ENCODE measurements at regions not wholly inside any gene's neighbourhood (a gene's known extent, or its start where the extent isn't known, plus 50 kb on each side); places are given as distances from the start of the nearest gene placed in this dataset.
A peak's percentile ranks its signal among the peaks of the same experiment; 100 is the strongest.

DNA sequence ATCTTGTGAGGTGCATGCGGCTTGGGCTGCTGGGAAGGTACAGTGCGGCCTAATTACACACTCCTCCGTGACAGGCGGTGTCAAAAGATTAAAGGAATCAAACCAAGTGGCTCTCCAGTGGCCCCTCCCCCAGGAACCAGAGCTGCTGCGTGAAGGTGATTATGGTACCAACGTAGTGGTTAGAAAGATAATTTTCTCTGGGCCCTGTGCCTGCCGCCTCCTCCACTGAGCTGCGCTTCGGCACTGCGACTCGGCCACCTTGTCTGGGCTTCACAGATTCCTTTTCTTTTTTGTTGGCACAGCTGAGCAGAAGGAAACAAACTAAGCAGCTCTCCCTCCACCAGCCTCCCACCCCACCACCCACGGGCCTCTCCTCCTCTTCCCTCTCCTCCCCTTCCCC lies 113.2 kb upstream of the SDK2 start:
- peak; percentile 92 for DNase-seq

DNA sequence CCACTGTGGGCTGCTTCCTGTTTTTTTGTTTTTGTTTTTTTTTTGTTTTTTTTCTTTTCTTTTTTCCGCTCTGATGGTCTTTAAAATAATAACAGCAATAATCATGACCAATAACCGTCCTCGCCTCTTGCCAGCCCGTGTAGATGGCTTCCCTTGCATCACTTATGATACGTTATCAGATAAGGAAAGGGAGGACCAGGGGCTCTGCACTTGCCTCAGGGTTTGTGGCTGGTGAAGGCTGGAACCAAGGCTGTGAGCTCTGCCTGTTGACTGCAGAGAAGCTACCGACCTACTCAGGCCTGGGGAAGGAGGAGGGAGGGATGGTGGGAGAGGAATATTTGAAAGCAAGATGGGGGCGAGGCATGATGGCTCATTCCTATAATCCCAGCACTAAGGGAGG lies 114.0 kb upstream of the SDK2 start:
- DNase-seq: no peak

DNA sequence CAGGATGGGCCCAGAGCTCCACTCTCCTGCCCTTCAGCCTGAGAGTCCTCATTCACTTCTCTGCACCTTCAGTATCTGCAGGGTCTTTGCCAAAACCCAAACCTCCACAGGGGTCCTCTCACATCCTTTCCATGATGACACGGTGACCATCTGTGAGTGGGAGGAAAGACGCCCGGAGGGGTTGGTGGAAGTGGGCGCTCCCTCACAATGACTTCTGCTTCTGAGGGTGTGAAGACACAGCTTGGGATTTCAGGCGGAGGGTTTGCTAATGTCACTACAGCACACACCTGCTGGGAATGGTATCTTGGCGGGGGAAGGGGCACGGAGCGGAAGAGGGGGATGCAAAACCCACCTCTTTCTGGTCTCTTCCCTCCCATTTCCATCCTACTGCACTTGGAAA lies 115.1 kb upstream of the SDK2 start:
- no peak for DNase-seq

DNA sequence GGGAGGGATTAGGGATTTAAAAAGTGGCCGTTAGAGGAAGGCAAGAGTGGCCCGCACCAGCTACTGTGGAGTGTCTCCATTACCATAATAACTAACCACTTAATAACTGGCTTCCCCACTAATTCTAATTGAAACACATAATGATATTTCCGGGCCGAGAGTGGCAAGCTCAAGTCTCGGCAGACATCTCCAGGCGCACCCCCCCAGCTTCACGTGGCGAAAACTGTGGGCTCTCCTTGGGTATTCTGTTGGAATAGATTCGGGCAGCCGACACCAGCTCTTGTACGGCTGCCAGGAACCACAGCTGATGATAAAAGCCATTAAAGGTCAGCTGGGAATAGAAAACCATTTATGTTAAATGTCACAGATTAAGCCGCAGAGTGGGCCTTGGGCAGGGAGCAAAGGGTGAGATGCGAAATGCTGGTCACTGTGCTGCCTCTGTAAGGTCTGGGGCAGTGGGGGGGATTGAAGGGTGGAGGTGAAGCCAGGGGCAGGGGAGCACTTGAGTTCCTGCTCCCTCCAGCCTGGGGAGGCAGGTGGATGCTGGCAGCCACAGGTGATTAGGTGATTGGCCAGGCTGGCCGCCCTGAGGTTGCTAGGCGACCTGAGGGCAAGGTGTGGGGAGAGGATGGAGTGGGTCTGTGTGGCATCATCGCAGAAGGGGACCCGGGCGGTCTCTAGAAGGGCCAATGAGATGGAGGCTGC lies 115.6 kb upstream of the SDK2 start:
- DNase-seq: peak; percentile 81

DNA sequence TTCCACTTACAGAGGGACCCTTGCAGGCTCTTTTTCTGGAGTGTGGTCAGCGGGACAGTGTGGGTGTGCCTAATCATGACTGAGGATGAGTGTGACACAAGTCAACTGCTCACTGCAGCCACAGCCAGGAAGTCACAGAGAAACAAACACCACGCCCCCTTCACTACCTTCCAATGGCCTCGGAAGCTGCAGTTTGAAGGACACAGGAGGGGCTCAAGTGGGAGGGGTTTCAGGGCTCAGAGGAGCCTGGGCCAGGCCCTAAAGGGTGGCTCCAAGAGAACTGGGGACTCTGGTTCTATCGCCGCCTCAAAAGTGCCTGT lies 116.2 kb upstream of the SDK2 start:
- no peak for DNase-seq

DNA sequence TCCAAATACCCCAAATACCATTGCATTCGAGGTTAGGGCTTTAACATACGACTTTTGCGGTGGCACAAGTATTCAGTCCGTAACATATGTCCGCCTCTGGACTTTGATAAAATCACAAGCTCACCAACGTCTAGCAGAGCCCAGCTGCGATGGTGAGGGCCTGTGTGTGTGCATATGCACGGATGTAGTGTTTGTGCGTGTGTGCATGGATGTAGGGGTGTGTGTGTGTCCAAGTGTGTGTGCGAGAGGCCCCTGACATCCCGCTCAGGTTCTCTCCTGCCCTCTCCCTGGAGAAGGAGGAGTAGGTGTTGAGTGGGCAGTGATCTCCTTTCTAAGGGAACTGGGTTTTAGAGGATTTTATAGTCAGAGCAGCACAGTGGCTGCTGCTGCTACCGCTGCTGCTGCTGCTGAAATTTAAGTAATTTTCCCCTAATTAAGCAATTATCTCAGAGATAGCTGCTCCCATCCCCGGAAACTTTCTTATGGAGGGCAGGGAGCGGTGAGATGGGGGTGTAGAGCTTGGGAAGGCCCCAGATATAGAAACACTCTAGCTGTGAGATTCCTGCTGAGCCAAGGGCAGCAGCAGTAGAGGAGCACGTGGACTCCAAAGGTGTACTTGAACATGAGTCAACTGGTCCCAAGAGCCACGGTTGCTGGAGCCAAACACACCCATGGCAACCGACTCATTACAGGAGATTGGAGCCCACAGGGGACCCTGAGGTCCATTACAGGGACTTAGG lies 121.7 kb upstream of the SDK2 start:
- DNase-seq: peak; percentile 58

DNA sequence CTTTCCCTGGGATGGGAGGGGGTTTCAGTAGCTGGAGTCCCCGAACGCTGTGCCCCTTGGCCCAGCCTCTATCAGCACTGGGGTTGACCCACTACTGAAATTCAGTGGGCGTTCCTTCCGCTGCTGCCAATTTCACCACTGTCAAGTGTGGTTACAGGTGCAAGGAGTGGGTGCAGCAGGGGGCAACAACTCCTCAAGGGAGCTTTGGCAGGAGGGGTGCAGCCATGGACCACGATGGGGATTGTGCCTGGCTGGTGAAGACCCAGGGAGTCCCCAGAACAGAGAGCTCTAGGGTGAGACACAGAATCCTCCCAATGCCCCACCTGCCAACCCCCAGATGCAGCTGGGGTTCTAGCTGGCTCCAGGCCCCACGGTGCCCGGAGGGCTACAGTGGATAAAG lies 123.5 kb upstream of the SDK2 start:
- no peak for DNase-seq

DNA sequence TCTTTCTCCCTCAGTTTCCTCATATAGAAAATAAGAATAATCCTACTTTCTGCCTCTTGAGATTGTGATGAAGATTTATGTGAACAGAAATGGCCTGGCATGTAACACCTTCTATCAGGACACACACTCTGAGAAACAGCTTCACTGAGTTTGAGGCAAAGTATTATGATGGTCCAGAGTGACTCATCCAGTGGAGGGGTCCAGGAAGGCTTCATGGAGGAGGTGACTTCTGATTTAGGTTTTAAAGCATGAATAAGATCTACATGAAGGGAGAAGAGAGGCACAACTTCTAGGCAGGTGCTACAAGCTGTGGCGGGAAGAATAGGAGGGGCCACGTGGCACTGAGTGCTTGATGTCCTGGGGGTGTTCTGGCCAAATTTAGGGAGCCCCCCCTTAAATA lies 124.4 kb upstream of the SDK2 start:
- DNase-seq: no peak

DNA sequence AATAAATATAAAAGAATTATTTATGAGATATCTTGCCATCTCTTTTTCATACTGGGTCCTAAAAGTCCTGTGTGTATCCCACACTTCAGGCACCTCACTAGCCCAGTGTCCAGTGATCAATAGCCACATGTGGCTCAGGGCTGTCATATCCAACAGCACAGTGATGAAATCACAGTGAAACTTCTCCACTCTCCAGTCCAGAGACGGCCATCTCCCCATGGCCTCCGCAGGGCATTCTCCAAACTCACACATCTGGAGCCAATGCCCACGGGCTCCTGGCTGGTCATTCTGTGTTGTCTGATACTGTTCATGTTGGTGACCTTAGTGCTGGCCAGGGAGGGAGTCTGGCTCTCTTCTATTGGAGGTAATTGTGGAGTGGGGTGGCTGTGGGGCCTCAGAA lies 125.2 kb upstream of the SDK2 start:
- DNase-seq: no peak

DNA sequence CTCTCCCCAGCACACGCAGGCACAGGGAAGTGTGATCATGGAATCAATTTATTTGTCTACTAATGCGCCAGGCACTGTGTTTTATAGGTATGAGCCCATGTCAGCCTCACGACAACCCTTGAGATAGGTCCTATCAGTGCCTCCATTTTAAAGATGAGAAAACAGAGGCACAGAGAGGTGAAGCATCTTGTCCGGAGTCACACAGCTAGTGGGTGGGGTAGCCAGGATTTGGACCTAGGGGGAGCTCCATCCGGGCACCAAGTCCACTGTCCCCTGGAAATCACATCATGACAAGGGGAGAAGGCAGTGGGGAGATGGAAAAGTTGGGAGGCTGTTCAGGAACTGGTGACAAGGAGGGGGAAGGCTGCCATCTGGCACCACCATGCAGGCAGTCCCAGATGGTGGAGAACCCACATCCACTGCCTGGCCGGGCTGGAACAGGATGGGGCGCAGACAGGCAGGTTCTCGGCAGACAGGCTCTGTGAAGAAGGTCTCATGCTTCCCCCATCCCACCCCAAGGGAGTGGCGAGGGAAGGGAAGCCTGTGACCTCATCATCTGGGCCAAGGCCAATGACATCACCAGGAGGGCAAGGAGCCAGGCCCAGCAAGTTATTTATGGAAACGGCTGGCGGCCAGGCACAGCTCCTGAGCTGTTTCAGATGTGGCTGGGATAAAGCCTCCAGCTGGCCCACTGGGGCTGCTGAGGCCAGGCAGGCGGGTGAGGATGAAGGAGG lies 126.0 kb upstream of the SDK2 start:
- DNase-seq: peak; percentile 85

DNA sequence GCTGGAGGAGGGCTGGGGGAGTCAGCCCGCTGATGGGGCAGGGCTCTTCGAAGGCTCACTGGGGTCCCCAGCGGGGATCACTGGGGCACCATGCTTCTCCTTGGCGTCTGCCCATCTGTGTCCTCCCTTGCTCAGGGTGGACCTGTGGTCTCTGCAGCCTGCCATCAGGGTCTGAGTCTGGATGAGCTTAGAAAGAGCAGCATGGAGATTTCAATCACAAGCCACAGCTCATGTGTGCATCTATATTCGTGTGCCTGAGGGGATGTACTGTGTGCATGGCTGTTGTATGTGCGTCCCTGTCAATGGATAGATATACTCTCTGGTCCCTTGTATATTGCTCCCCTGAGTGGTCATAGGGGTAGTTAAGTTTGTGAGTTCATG lies 126.6 kb upstream of the SDK2 start:
- no peak for DNase-seq

DNA sequence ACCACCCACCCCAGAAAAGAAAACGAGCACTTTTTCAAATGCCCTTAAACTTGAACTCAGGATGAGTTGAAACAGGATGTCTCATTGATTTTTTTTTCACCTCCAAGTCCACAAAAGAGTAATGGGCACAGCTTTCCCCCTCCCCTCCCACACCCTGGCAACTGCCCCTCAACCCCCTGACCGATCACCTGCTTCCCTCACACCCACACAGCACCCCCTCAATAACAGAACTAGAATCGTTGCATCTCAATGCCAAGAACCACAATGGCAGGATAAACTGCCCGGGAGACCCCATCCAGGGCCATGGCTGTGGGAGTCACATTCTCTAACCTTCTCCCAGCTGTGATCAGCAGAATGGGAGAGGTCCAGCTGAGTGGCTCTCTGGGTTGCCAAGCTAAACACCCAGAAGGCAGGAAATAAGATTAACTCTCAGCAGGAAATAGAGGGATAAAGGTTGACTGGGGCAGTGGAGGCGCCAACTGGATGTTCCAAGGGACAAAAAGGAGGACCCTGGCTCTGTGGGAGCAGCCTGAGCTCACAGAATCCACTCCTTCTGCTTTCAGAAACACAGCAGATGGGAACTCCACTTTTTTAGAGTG lies 128.0 kb upstream of the SDK2 start:
- no peak for DNase-seq

DNA sequence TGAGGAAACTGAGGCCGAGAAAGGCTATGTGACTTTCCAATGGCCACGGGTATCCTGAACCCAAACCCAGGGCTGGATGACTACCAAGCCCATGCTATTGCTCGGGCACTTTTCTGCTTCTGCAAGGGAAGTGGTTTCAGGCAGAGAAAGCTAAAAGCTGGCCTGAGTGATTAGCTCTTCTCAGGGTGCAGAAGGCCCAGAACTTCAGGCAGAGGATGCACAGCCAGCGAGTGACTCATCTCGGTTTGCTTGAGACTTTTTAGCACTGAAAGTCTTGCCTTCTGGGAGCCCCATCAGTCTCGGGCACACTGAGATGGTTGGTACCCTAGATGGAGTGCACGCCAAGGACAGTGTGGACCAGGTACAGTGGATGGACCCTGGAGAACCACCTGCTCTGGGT lies 129.5 kb upstream of the SDK2 start:
- DNase-seq: no peak

DNA sequence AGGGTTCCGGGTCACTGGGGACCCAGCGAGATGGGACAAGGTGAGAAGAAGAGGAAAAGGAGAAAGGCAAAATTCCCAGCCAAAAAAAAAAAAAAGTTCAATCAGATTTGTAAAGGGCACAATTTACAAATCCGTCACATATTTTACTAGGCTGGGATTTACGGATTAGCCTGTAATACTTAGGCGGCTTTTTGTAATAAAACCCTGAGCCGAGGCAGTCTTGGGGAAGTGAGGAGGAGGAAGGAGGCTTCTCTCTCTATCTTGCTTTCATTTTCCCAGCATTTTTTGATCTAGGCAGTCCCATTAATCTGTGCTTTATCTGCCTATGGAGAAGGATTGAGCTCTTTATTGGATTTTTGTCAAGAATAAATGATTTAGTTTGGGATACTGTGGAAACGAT lies 130.6 kb upstream of the SDK2 start:
- DNase-seq: no peak

DNA sequence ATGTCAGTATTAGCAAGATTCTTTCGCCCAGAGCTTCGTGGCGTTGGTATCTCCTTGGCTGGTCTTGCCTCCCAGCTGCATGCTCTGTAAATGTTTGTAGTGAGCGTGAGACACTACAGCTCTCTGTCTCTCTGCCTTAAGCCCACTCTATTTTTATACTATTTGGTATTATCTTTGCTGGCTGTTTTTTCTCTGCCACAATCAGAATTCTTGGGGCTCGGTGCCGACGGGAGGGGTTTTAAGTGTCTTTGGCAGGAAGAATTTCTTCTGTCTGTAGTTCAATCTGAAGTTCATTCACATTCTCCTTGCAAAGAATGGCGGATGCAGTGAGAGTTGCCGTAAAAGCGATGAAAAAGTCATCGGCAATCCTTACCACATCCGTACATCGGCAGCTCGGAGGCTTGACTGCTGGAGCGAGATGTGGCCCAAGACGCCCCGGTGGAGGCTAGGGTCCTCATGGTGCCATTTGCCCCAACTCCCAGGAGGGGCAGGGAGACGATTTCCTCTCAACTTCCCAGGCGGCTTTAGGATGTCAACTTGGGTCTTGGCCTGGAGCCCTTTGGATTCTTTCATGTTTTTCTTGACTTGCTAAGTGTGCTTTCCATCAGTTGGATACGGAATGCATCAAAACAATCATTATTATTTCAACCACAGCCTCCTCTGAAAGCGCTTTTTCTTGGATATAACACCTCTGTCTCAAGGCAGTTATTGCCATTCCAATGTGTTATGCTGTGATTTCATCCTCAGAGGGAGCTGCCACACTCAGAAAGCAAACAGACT lies 132.3 kb upstream of the SDK2 start:
- DNase-seq: no peak

DNA sequence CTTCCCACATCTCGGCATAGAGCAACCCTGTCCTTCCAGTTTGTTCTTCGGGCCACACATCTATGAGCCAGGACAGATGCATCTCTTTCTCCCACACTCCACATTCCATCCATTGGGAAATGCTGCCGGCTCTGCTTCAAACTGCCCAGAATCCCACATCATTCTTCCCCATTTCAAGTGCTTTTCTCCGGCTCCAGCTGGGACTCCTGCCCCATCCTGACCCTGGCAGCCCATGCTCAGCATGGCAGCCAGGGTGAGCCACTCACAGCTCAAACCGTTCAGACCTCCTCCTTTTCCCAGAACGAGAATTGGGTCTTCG lies 132.8 kb upstream of the SDK2 start:
- DNase-seq: no peak

DNA sequence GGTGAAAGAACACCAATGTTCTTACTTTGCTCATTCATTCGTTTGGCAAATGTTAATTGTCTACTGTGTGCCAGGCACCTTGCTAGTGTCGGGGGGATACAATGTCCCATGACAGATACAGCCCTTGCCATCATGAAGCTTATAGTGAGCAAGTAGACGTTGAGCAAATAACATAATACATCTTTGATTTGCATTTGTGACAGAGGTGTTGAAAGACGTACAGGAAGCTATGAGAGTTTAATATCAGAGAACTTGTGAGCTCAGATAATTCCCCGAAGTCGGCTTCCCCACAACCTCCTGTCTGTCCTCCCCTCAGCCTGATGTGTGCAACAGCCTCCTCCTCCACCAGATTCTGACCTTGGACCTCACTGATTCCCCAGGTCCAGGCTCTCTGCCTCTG lies 138.0 kb upstream of the SDK2 start:
- no peak for DNase-seq

DNA sequence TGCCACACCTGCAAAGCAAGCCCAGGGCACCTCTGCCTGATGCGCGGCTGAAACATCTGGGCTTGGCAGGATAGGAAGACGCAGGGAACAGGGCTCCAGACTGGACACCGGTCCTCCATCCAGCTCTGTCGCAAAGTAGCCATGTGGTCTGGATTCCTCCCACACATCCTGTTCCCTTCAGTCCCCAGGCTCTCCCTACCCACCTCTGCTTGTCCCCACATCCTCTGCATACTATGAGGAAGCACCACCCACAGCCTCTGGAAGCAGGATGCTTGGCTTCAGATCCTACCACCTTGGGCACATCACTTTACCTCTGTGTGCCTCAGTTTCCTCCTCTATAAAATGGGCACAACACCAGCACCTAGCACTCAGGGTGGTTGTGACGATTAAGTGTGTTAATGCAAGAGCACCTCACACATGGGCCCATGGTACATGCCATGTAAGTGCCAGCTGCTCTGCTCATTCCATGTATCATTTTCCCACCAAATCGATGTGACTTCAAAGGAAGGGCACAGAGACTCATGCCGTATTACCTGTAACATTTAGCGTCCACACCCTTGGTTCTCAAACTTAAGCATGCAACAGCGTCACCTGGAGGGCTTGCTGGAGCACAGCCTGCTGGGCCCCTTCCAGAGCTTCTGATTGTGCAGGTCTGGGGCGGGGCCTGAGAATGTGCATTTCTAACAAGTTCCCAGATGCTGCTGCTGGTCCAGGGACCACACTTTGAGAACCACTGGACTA lies 138.6 kb upstream of the SDK2 start:
- no peak for DNase-seq

DNA sequence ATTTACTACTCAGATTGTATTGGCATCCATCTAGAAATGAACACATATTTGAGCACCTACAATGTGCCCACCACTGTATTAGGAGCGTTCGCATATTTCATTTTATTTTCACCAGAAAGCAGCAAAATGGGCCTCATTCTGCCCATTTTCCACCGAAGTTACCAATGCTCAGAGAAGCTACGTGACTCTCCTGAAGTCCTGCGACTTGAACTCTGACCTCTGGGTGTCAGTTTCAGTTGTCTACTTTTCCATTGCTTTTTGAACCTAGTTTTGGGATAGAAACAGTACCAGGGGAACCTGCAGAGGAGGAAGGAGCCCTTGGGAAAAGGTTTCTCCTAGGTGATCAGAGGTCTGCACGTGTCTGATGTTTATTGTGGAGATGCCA lies 139.1 kb upstream of the SDK2 start:
- no peak for DNase-seq

DNA sequence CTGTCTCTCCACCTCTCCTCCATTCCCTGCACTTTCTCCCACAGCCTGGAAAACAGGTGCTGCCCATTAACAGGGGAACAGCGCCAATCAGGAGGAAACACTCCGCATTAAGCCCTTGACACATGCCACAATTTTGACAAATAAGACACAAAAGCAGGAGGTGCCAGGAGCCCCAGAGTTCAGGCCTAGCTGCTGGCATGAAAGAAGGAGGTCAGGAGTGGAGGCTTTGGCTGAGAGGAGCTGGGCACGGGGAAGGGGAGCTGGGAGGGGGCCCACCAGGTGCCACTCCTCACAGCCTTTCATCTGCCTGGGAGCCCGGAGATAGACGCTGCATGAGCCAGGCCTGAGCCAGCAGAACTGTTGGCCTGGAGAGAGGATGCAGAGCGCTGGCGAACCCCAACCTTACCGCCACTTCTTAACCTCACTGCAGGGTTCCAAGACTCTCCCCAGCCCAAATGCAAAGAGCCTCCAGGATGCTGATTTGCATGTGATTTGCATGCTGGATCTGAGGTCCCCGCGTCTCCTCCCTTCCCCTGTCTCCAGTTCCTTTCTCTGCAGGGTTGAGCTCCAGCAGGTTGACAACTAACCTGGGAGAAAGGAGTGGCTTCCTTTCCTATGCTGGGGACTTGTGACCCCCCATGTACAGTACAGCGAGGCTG lies 139.8 kb upstream of the SDK2 start:
- DNase-seq: peak; percentile 54

DNA sequence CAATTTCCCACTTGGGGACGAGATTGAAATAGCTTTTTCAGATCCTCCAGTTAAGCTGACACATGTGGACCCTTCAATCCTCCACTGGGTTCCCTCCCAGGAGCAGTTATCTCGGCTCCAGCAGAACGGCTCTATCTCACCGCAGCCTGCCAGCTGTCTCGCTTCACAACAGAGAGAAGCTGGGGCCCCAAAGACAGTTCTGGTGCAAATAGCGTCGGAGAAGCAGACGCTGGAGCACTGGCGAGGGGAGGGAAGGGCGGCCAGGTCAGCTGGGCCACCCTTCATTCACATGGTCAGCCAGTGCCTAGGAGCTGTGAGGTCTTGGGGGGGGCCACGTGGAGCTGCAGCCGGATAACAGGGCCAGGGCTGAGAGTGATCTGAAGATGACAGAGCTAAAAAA lies 141.3 kb upstream of the SDK2 start:
- DNase-seq: no peak

All from NCI-H1092 (cell line).